Endothelial cell of umbilical vein (primary cell): ENCODE measurements at regions not wholly inside any gene's neighbourhood (a gene's known extent, or its start where the extent isn't known, plus 50 kb on each side); places are given as distances from the start of the nearest gene placed in this dataset.

ENCODE experiments used
- BruUV-seq: library from RNA; stranded (reverse); fragments of 400-500 nt; replicated peaks from 2 replicates; lab custom pipeline; 2021; lab: Mats Ljungman, UMichigan
- CTCF ChIA-PET: fragments of 300-600, 350-600 bp; sonication (Branson Sonifier 250); formaldehyde crosslinking; loops from one replicate; lab custom pipeline; 2021; ENCODE audit warnings: antibody characterized with exemption, inconsistent platforms; lab: Charles Lee
- POLR2A ChIA-PET: fragments of 300-600, 350-600 bp; sonication (Branson Sonifier 250); formaldehyde crosslinking; loops from one replicate; lab custom pipeline; 2021; ENCODE audit warnings: antibody characterized with exemption, inconsistent platforms; lab: Charles Lee
- DNase-seq: peaks from one replicate; pipeline ENCODE4 v3.0.0-alpha.2; 2011; ENCODE audit warnings: low read depth, low spot score
- FAIRE-seq: peaks from 2 replicates; lab custom pipeline; 2011; peaks lifted over from hg19 to GRCh38; lab: Jason Lieb, UNC
- H2AFZ ChIP-seq: 2 replicates; pipeline ENCODE4 v1.6.0; 2012; ENCODE audit warnings: low read depth, low read length, control low read depth, inconsistent platforms
- H3K27ac ChIP-seq: 2 replicates; pipeline ENCODE4 v1.5.1; 2011; ENCODE audit warnings: low read depth, mild to moderate bottlenecking, control low read depth, low read length, moderate library complexity; ENCODE audit not compliant: insufficient read depth
- H3K27me3 ChIP-seq, 2 experiments: 2 replicates each; pipeline versions ENCODE4 v1.6.0 to v1.6.1; 2011; ENCODE audit warnings: low read length in 2 of 2, mixed read lengths in 1 of 2; ENCODE audit not compliant: control insufficient read depth in 2 of 2, insufficient read depth in 2 of 2
- H3K36me3 ChIP-seq, 2 experiments: 2 replicates in 1 of 2; 3 replicates in 1 of 2; pipeline ENCODE4 v1.5.1; 2011; ENCODE audit warnings: low read length in 2 of 2, mild to moderate bottlenecking in 1 of 2, moderate library complexity in 1 of 2; ENCODE audit not compliant: control insufficient read depth in 2 of 2, insufficient read depth in 2 of 2; ENCODE audit errors: extremely low read depth in 1 of 2
- H3K4me1 ChIP-seq: 3 replicates; pipeline ENCODE4 v1.5.1; 2011; ENCODE audit warnings: mild to moderate bottlenecking, low read length; ENCODE audit not compliant: control insufficient read depth, insufficient read depth; ENCODE audit errors: extremely low read depth
- H3K4me2 ChIP-seq: 2 replicates; pipeline ENCODE4 v1.6.1; 2011; ENCODE audit warnings: low read length, control low read depth, mixed read lengths; ENCODE audit not compliant: insufficient read depth
- H3K4me3 ChIP-seq, 3 experiments: fragments of 200-600 bp in 1 of 3; sonication (generic), shearing (Covaris generic) in 1 of 3; replicated peaks in 1 of 3; 2 replicates each; pipeline ENCODE4 v1.5.1; 2011 to 2016; ENCODE audit warnings: control low read depth in 3 of 3, low read length in 3 of 3, mild to moderate bottlenecking in 2 of 3, inconsistent platforms in 1 of 3, low read depth in 1 of 3, moderate library complexity in 1 of 3; ENCODE audit not compliant: insufficient read depth in 1 of 3
- H3K79me2 ChIP-seq: 2 replicates; pipeline ENCODE4 v1.6.0; 2012; ENCODE audit warnings: low read length, inconsistent platforms; ENCODE audit not compliant: control insufficient read depth, insufficient read depth
- H3K9ac ChIP-seq: replicated peaks from 2 replicates; pipeline ENCODE3; 2011; ENCODE audit warnings: low read length, control low read depth; ENCODE audit not compliant: insufficient read depth; ENCODE audit errors: extremely low read depth
- H3K9me1 ChIP-seq: replicated peaks from 3 replicates; pipeline ENCODE4 v1.6.0; 2011; ENCODE audit warnings: mild to moderate bottlenecking, low read length; ENCODE audit not compliant: control insufficient read depth, insufficient read depth; ENCODE audit errors: extremely low read depth
- H3K9me3 ChIP-seq: replicated peaks from 2 replicates; pipeline ENCODE4 v1.5.1; 2012; ENCODE audit warnings: low read length, inconsistent platforms; ENCODE audit not compliant: control insufficient read depth, insufficient read depth
- H4K20me1 ChIP-seq: replicated peaks from 2 replicates; pipeline ENCODE3; 2011; ENCODE audit warnings: mild to moderate bottlenecking, low read length; ENCODE audit not compliant: control insufficient read depth, insufficient read depth; ENCODE audit errors: extremely low read depth
- EZH2 ChIP-seq: IDR thresholded peaks from 2 replicates; pipeline ENCODE4 v1.6.1; 2012; ENCODE audit warnings: borderline replicate concordance, low read depth, mild to moderate bottlenecking, moderate library complexity, low read length, inconsistent platforms; ENCODE audit not compliant: severe bottlenecking
- FOS ChIP-seq: IDR thresholded peaks from 2 replicates; pipeline ENCODE4 v1.6.1; 2011; ENCODE audit warnings: mild to moderate bottlenecking, low read length, moderate library complexity, borderline replicate concordance; ENCODE audit not compliant: insufficient read depth
- GATA2 ChIP-seq: IDR thresholded peaks from 2 replicates; pipeline ENCODE4 v1.7.0; 2011; ENCODE audit warnings: low read depth, mild to moderate bottlenecking, moderate library complexity, mixed read lengths, low read length; ENCODE audit not compliant: insufficient read length, insufficient read depth
- JUN ChIP-seq: IDR thresholded peaks from 2 replicates; pipeline ENCODE4 v1.6.1; 2011; ENCODE audit warnings: borderline replicate concordance, low read depth; ENCODE audit not compliant: insufficient read length, insufficient read depth
- MYC ChIP-seq: IDR thresholded peaks from one replicate; pipeline ENCODE4 v1.6.1; 2011; ENCODE audit warnings: mild to moderate bottlenecking, low read depth, low read length
- POLR2A ChIP-seq: IDR thresholded peaks from 2 replicates; pipeline ENCODE4 v1.6.1; 2012; ENCODE audit warnings: low read depth, mild to moderate bottlenecking, control low read depth, low read length
- POLR2AphosphoS5 ChIP-seq: IDR thresholded peaks from 2 replicates; pipeline ENCODE4 v1.6.1; 2012; ENCODE audit warnings: low read depth, mild to moderate bottlenecking, control low read depth, low read length, moderate library complexity; ENCODE audit not compliant: insufficient read depth
- dilution Hi-C: fragments of 300-500 bp; cut with MboI; formaldehyde crosslinking; loops from one replicate; pipeline ENCODE4 v1.15.0; 2019; ENCODE audit warnings: low sequenced_read_pairs; ENCODE audit not compliant: extremely low pct_ligation_motif_present
- intact Hi-C: fragments of 100-400 bp; cut with micrococcal nuclease; formaldehyde crosslinking; loops from one replicate; pipeline ENCODE4 v1.10.0; 2022
- TF ChIP-seq, protein P1 (sequence below), 2 donors: IDR thresholded peaks; 1 replicate in 1 of 2; 2 replicates in 1 of 2; pipeline ENCODE4 v1.5.1; 2011; ENCODE audit warnings: low read length in 2 of 2, mild to moderate bottlenecking in 2 of 2, moderate library complexity in 2 of 2, control low read depth in 1 of 2, inconsistent platforms in 1 of 2, low read depth in 1 of 2; ENCODE audit not compliant: insufficient read depth in 1 of 2; ENCODE audit errors: extremely low read depth in 1 of 2
- TF ChIP-seq, protein P2 (sequence below): IDR thresholded peaks from 2 replicates; pipeline ENCODE4 v1.6.1; 2011; ENCODE audit not compliant: insufficient read depth, insufficient read length

GRCh38 chr20:19000078-19000477 is 186.5 kb downstream of the SCP2D1 start:
- Histone ChIP-seq H3K9me1 (no peaks in the 10 kb centered on the region), H3K4me3 (no peak overlapping the region), H3K27me3 (no peaks in the 10 kb centered on the region), H3K4me2 (no peak overlapping the region), H3K9me3 (peaks cover 5% of the 10 kb centered on the region), H3K79me2 (no peaks in the 10 kb centered on the region), H3K9ac (no peak overlapping the region), H4K20me1 (no peaks in the 10 kb centered on the region), H3K27ac (no peak overlapping the region), H2AFZ (no peak overlapping the region), H3K36me3 (no peaks in the 10 kb centered on the region), H3K4me1 (no peaks in the 10 kb centered on the region)
- TF ChIP-seq, protein P1, sequence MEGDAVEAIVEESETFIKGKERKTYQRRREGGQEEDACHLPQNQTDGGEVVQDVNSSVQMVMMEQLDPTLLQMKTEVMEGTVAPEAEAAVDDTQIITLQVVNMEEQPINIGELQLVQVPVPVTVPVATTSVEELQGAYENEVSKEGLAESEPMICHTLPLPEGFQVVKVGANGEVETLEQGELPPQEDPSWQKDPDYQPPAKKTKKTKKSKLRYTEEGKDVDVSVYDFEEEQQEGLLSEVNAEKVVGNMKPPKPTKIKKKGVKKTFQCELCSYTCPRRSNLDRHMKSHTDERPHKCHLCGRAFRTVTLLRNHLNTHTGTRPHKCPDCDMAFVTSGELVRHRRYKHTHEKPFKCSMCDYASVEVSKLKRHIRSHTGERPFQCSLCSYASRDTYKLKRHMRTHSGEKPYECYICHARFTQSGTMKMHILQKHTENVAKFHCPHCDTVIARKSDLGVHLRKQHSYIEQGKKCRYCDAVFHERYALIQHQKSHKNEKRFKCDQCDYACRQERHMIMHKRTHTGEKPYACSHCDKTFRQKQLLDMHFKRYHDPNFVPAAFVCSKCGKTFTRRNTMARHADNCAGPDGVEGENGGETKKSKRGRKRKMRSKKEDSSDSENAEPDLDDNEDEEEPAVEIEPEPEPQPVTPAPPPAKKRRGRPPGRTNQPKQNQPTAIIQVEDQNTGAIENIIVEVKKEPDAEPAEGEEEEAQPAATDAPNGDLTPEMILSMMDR (IDR thresholded peaks at IDR 0.05; ENCODE audit: extremely low read depth in 1 of 2, insufficient read depth in 1 of 2, low read depth in 1 of 2, low read length in 2 of 2): no peak
- no peak for TF ChIP-seq FOS
- no peak for TF ChIP-seq POLR2AphosphoS5
- TF ChIP-seq POLR2A: no peak
- TF ChIP-seq GATA2: no peak
- no peak for TF ChIP-seq MYC
- TF ChIP-seq JUN: no peak
- TF ChIP-seq EZH2: no peak
- TF ChIP-seq, protein P2, sequence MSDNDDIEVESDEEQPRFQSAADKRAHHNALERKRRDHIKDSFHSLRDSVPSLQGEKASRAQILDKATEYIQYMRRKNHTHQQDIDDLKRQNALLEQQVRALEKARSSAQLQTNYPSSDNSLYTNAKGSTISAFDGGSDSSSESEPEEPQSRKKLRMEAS: no peak
- no TSS peak for BruUV-seq
- DNase-seq (no peak), FAIRE-seq (no peak)
- dilution Hi-C loops (no loop called here), intact Hi-C loops (no loop called here)
- ChIA-PET CTCF (no interaction called here), POLR2A (no interaction called here)
